ENCODE measurements at regions not wholly inside any gene's neighbourhood (a gene's known extent, or its start where the extent isn't known, plus 50 kb on each side); places are given as distances from the start of the nearest gene placed in this dataset.
A peak's percentile ranks its signal among the peaks of the same experiment; 100 is the strongest.

- no peak overlapping the region for H3K4me2 ChIP-seq
- H3K36me3 ChIP-seq: no peaks in the 10 kb centered on the region
- H3K9ac ChIP-seq: no peak overlapping the region
- H3K4me1 ChIP-seq: peaks cover 0 to 8% (median 0%) of the 10 kb centered on the region in 10 experiments; a peak in 5 of 20 replicates
- no peaks in the 10 kb centered on the region for H4K20me1 ChIP-seq
- TF ChIP-seq Cebpa-rat (IDR thresholded peaks at IDR 0.05): no peak
- H3K27me3 ChIP-seq: no peaks in the 10 kb centered on the region
- H3K4me3 ChIP-seq: no peak overlapping the region
- no peak overlapping the region for H3K27ac ChIP-seq
- peaks cover 9 to 16% (median 13%) of the 10 kb centered on the region in 11 experiments; a peak in 21 of 22 replicates for H3K9me3 ChIP-seq (replicated peaks in 1 of 11)
Measured at GRCh38 chr12:115398311-115398781, 714.4 kb upstream of the TBX3 start.

- no peak overlapping the region for H3K4me3 ChIP-seq
Measured at GRCh38 chr12:115396567-115396966, 712.6 kb upstream of the TBX3 start.

GRCh38 chr12:115394496-115395220 is 710.7 kb upstream of the TBX3 start:
- no peak for TF ChIP-seq Cebpa-rat (IDR thresholded peaks at IDR 0.05)
- no peak overlapping the region for H3K4me3 ChIP-seq
- peaks cover 19 to 34% (median 26%) of the 10 kb centered on the region in 11 experiments for H3K9me3 ChIP-seq (replicated peaks in 1 of 11)
- peak overlapping the region in 7 of 11 experiments; percentile 4 to 28 (median 25); a peak in 8 of 22 replicates for H3K4me2 ChIP-seq
- H3K9ac ChIP-seq: no peak overlapping the region
- no peaks in the 10 kb centered on the region for H4K20me1 ChIP-seq
- H3K27ac ChIP-seq: no peak overlapping the region
- peaks cover 0 to 8% (median 0%) of the 10 kb centered on the region in 10 experiments; a peak in 5 of 20 replicates for H3K4me1 ChIP-seq
- H3K27me3 ChIP-seq: no peaks in the 10 kb centered on the region
- no peaks in the 10 kb centered on the region for H3K36me3 ChIP-seq

More at GRCh38 chr12:115396567-115396966, 712.6 kb upstream of the TBX3 start:
- H3K9ac ChIP-seq: no peak overlapping the region
- H3K4me1 ChIP-seq: peaks cover 0 to 8% (median 0%) of the 10 kb centered on the region in 10 experiments; a peak in 5 of 20 replicates
- H4K20me1 ChIP-seq: no peaks in the 10 kb centered on the region
- H3K27me3 ChIP-seq: no peaks in the 10 kb centered on the region
- H3K9me3 ChIP-seq (replicated peaks in 1 of 11): peaks cover 9 to 20% (median 14%) of the 10 kb centered on the region in 11 experiments
- no peak for TF ChIP-seq Cebpa-rat (IDR thresholded peaks at IDR 0.05)
- H3K36me3 ChIP-seq: no peaks in the 10 kb centered on the region
- H3K4me2 ChIP-seq: no peak overlapping the region
- no peak overlapping the region for H3K27ac ChIP-seq

- Histone ChIP-seq H3K36me3 (no peaks in the 10 kb centered on the region), H3K27me3 (no peaks in the 10 kb centered on the region), H3K4me2 (peak overlapping the region; percentile 16 to 64 (median 37); a peak in 20 of 22 replicates), H3K9me3 (replicated peaks in 1 of 11) (peaks cover 7 to 17% (median 14%) of the 10 kb centered on the region in 11 experiments; a peak in 17 of 22 replicates), H3K9ac (0 out of 22 replicates have a peak overlapping the region, but pooled peaks of 1 of the 11 experiments have one; percentile 30), H3K27ac (peak overlapping the region in 4 of 11 experiments; percentile 39 to 75 (median 56); a peak in 8 of 22 replicates), H3K4me1 (peaks cover 10 to 22% (median 17%) of the 10 kb centered on the region in 10 experiments; a peak in 19 of 20 replicates), H4K20me1 (no peaks in the 10 kb centered on the region), H3K4me3 (no peak overlapping the region)
- TF ChIP-seq Cebpa-rat (IDR thresholded peaks at IDR 0.05): no peak
Measured at GRCh38 chr12:115388139-115388538, 704.2 kb upstream of the TBX3 start.

- Histone ChIP-seq H3K4me1 (peaks cover 10 to 22% (median 17%) of the 10 kb centered on the region in 10 experiments; a peak in 19 of 20 replicates), H3K9ac (0 out of 22 replicates have a peak overlapping the region, but pooled peaks of 2 of the 11 experiments have one; percentile 9 to 30), H3K36me3 (no peaks in the 10 kb centered on the region), H3K27ac (peak overlapping the region in 7 of 11 experiments; percentile 19 to 75 (median 39); a peak in 8 of 22 replicates), H3K27me3 (no peaks in the 10 kb centered on the region), H4K20me1 (no peaks in the 10 kb centered on the region), H3K4me3 (no peak overlapping the region), H3K4me2 (peak overlapping the region in 10 of 11 experiments; percentile 22 to 64 (median 37); a peak in 17 of 22 replicates), H3K9me3 (replicated peaks in 1 of 11) (peaks cover 7 to 17% (median 14%) of the 10 kb centered on the region in 11 experiments; a peak in 17 of 22 replicates)
- no peak for TF ChIP-seq Cebpa-rat (IDR thresholded peaks at IDR 0.05)
Measured at GRCh38 chr12:115387467-115387901, 703.5 kb upstream of the TBX3 start.

GRCh38 chr12:115386946-115387345 is 703.0 kb upstream of the TBX3 start:
- Histone ChIP-seq H3K27me3 (no peaks in the 10 kb centered on the region), H3K9me3 (replicated peaks in 1 of 11) (peaks cover 7 to 17% (median 14%) of the 10 kb centered on the region in 11 experiments; a peak in 17 of 22 replicates), H3K4me1 (peaks cover 10 to 22% (median 17%) of the 10 kb centered on the region in 10 experiments; a peak in 19 of 20 replicates), H3K9ac (no peak overlapping the region), H3K4me2 (peak overlapping the region in 6 of 11 experiments; percentile 17 to 40 (median 28); a peak in 8 of 22 replicates), H4K20me1 (no peaks in the 10 kb centered on the region), H3K4me3 (no peak overlapping the region), H3K36me3 (no peaks in the 10 kb centered on the region), H3K27ac (peak overlapping the region in 4 of 11 experiments; percentile 17 to 75 (median 52); a peak in 5 of 22 replicates)
- no peak for TF ChIP-seq Cebpa-rat (IDR thresholded peaks at IDR 0.05)

GRCh38 chr12:115385141-115385540 is 701.2 kb upstream of the TBX3 start:
- H4K20me1 ChIP-seq: no peaks in the 10 kb centered on the region
- H3K9me3 ChIP-seq (replicated peaks in 1 of 11): peaks cover 0 to 3% (median under 1%) of the 10 kb centered on the region in 11 experiments; a peak in 5 of 22 replicates
- no peak overlapping the region for H3K27ac ChIP-seq
- H3K27me3 ChIP-seq: no peaks in the 10 kb centered on the region
- no peak overlapping the region for H3K4me2 ChIP-seq
- no peak for TF ChIP-seq Cebpa-rat (IDR thresholded peaks at IDR 0.05)
- H3K4me3 ChIP-seq: no peak overlapping the region
- H3K4me1 ChIP-seq: peaks cover 18 to 40% (median 30%) of the 10 kb centered on the region in 10 experiments
- H3K9ac ChIP-seq: no peak overlapping the region
- no peaks in the 10 kb centered on the region for H3K36me3 ChIP-seq

- Histone ChIP-seq H3K4me1 (peaks cover 19 to 42% (median 31%) of the 10 kb centered on the region in 10 experiments), H3K4me3 (no peak overlapping the region), H3K36me3 (no peaks in the 10 kb centered on the region), H3K27ac (no peak overlapping the region), H3K4me2 (no peak overlapping the region), H3K9me3 (replicated peaks in 1 of 11) (no peaks in the 10 kb centered on the region; a peak in 1 of 22 replicates), H4K20me1 (no peaks in the 10 kb centered on the region), H3K9ac (no peak overlapping the region), H3K27me3 (no peaks in the 10 kb centered on the region)
- TF ChIP-seq Cebpa-rat (IDR thresholded peaks at IDR 0.05): no peak
Measured at GRCh38 chr12:115384391-115384790, 700.4 kb upstream of the TBX3 start.

GRCh38 chr12:115383668-115384067 is 699.7 kb upstream of the TBX3 start:
- no peak overlapping the region for H3K4me2 ChIP-seq
- no peak for TF ChIP-seq Cebpa-rat (IDR thresholded peaks at IDR 0.05)
- H3K9me3 ChIP-seq (replicated peaks in 1 of 11): no peaks in the 10 kb centered on the region
- H3K36me3 ChIP-seq: no peaks in the 10 kb centered on the region
- peaks cover 19 to 39% (median 30%) of the 10 kb centered on the region in 10 experiments for H3K4me1 ChIP-seq
- H3K9ac ChIP-seq: no peak overlapping the region
- no peaks in the 10 kb centered on the region for H3K27me3 ChIP-seq
- H3K4me3 ChIP-seq: no peak overlapping the region
- H4K20me1 ChIP-seq: no peaks in the 10 kb centered on the region
- no peak overlapping the region for H3K27ac ChIP-seq

Data from BLaER1 treated with 17β-estradiol and CSF1 and Interleukin-3, amounts not matched to agents 10 nM and 100 nM (cell line).